Lower lobe of right lung (tissue), 2 donors: ENCODE measurements at regions not wholly inside any gene's neighbourhood (a gene's known extent, or its start where the extent isn't known, plus 50 kb on each side); places are given as distances from the start of the nearest gene placed in this dataset.

ENCODE experiments used
- ATAC-seq, 2 donors: fragments of 200-7000 bp; cut with Tn5 transposase; one replicate each; pipeline ENCODE4 v1.9.1; 2020 to 2022; ENCODE audit warnings: mild to moderate bottlenecking in 2 of 2, moderate library complexity in 2 of 2
- DNase-seq: peaks from one replicate; pipeline ENCODE4 v3.0.0-alpha.2; 2020
- H3K27ac ChIP-seq: fragments of 200-600 bp; one replicate; pipeline ENCODE4 v1.8.0; 2022
- H3K27me3 ChIP-seq: fragments of 200-600 bp; one replicate; pipeline ENCODE4 v1.8.0; 2022; ENCODE audit warnings: low read depth
- H3K36me3 ChIP-seq: fragments of 200-600 bp; one replicate; pipeline ENCODE4 v1.8.0; 2022; ENCODE audit warnings: mild to moderate bottlenecking
- H3K4me1 ChIP-seq: fragments of 200-600 bp; one replicate; pipeline ENCODE4 v1.8.0; 2022
- H3K4me3 ChIP-seq: fragments of 200-600 bp; one replicate; pipeline ENCODE4 v1.8.0; 2022; ENCODE audit warnings: mild to moderate bottlenecking
- H3K9me3 ChIP-seq: fragments of 200-600 bp; one replicate; pipeline ENCODE4 v1.8.0; 2022
- CTCF ChIP-seq: fragments of 200-600 bp; IDR thresholded peaks from one replicate; pipeline ENCODE4 v1.8.0; 2022; ENCODE audit warnings: antibody characterized with exemption, mild to moderate bottlenecking
- intact Hi-C: fragments of 100-400 bp; cut with DNase I; formaldehyde crosslinking; loops from one replicate; pipeline ENCODE4 v1.11.0; 2022
- donor health status: DM: no; HTN: yes; CAD: no; lungs with severe emphysema.

GRCh38 chr2:228283491-228284171, 102.1 kb upstream of the SPHKAP start:
- H3K27ac ChIP-seq = no peak overlapping the region
- H3K4me3 ChIP-seq = no peak overlapping the region
- no peaks in the 10 kb centered on the region for H3K27me3 ChIP-seq
- no peaks in the 10 kb centered on the region for H3K9me3 ChIP-seq
- no peak for TF ChIP-seq CTCF
- H3K4me1 ChIP-seq = no peaks in the 10 kb centered on the region
- ATAC-seq (no peak), DNase-seq (no peak)
- intact Hi-C loops = no loop called here
- H3K36me3 ChIP-seq = no peaks in the 10 kb centered on the region

GRCh38 chr2:228282376-228282775, 100.9 kb upstream of the SPHKAP start:
- H3K9me3 ChIP-seq = no peaks in the 10 kb centered on the region
- ATAC-seq (no peak), DNase-seq (no peak)
- no peak overlapping the region for H3K4me3 ChIP-seq
- intact Hi-C loops = no loop called here
- H3K27ac ChIP-seq = no peak overlapping the region
- H3K27me3 ChIP-seq = no peaks in the 10 kb centered on the region
- TF ChIP-seq CTCF = no peak
- no peaks in the 10 kb centered on the region for H3K36me3 ChIP-seq
- H3K4me1 ChIP-seq = no peaks in the 10 kb centered on the region

- Histone ChIP-seq H3K36me3 (no peaks in the 10 kb centered on the region), H3K4me1 (no peaks in the 10 kb centered on the region), H3K27me3 (no peaks in the 10 kb centered on the region), H3K27ac (no peak overlapping the region), H3K9me3 (no peaks in the 10 kb centered on the region), H3K4me3 (no peak overlapping the region)
- DNase-seq (no peak), ATAC-seq (no peak)
- TF ChIP-seq CTCF = no peak
- intact Hi-C loops = no loop called here
Observed at GRCh38 chr2:228273159-228273558, 91.7 kb upstream of the SPHKAP start.

GRCh38 chr2:228269351-228269750, 87.9 kb upstream of the SPHKAP start:
- intact Hi-C loops = no loop called here
- DNase-seq = no peak
- Histone ChIP-seq H3K27ac (no peak overlapping the region), H3K27me3 (no peaks in the 10 kb centered on the region), H3K9me3 (no peaks in the 10 kb centered on the region), H3K36me3 (no peaks in the 10 kb centered on the region), H3K4me3 (no peak overlapping the region), H3K4me1 (no peaks in the 10 kb centered on the region)
- no peak for ATAC-seq
- no peak for TF ChIP-seq CTCF

- no peaks in the 10 kb centered on the region for H3K27me3 ChIP-seq
- H3K27ac ChIP-seq = no peak overlapping the region
- H3K4me1 ChIP-seq = no peaks in the 10 kb centered on the region
- H3K36me3 ChIP-seq = no peaks in the 10 kb centered on the region
- TF ChIP-seq CTCF = no peak
- H3K4me3 ChIP-seq = no peak overlapping the region
- no peaks in the 10 kb centered on the region for H3K9me3 ChIP-seq
- intact Hi-C loops = no loop called here
- ATAC-seq (no peak), DNase-seq (no peak)
Observed at GRCh38 chr2:228268756-228269155, 87.3 kb upstream of the SPHKAP start.
